ENCODE measurements at regions not wholly inside any gene's neighbourhood (a gene's known extent, or its start where the extent isn't known, plus 50 kb on each side); places are given as distances from the start of the nearest gene placed in this dataset.
"Not testable (repeated sequence)": the region's sequence is repeated elsewhere in the genome, so short reads cannot be mapped to it uniquely, and the experiment has no call there.

DNA sequence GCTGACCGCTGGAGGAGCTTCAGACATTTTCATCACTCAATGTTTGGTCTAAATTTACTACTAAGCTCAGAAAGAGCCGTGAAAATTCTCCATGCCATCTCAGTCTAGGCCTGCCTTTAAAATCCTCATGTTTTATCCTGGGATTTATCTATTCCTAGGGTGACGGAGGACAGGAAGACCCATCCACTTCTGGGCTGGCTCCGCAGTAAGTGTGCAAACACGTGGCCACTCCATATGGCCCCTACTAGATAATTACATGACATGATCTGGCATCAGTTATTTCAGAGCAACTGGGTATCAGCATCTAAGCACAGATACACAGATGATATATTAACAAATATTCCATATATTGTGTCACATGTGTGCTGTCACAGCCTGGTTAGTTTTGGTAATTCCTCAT, 77.8 kb upstream of the HS3ST4 start:
- no peaks in the 10 kb centered on the region for H4K20me1 ChIP-seq (ENCODE audit: insufficient read depth, low read length)
- no peak overlapping the region for H3K4me3 ChIP-seq (ENCODE audit: low read depth, low read length, poor library complexity, severe bottlenecking)
- H3K4me1 ChIP-seq (ENCODE audit: insufficient read depth, low read length, severe bottlenecking) = no peaks in the 10 kb centered on the region
- H3K27me3 ChIP-seq (ENCODE audit: insufficient read depth, low read length) = no peaks in the 10 kb centered on the region
- no peaks in the 10 kb centered on the region for H3K9me3 ChIP-seq (ENCODE audit: low read length)
- no peak overlapping the region for H3K9ac ChIP-seq (ENCODE audit: low read length)
- TF ChIP-seq EZH2 (IDR thresholded peaks at IDR 0.05; ENCODE audit: borderline replicate concordance, low read length) = no peak
- TF ChIP-seq, protein P1, sequence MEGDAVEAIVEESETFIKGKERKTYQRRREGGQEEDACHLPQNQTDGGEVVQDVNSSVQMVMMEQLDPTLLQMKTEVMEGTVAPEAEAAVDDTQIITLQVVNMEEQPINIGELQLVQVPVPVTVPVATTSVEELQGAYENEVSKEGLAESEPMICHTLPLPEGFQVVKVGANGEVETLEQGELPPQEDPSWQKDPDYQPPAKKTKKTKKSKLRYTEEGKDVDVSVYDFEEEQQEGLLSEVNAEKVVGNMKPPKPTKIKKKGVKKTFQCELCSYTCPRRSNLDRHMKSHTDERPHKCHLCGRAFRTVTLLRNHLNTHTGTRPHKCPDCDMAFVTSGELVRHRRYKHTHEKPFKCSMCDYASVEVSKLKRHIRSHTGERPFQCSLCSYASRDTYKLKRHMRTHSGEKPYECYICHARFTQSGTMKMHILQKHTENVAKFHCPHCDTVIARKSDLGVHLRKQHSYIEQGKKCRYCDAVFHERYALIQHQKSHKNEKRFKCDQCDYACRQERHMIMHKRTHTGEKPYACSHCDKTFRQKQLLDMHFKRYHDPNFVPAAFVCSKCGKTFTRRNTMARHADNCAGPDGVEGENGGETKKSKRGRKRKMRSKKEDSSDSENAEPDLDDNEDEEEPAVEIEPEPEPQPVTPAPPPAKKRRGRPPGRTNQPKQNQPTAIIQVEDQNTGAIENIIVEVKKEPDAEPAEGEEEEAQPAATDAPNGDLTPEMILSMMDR (IDR thresholded peaks at IDR 0.05; ENCODE audit: low read length) = no peak
- H2AFZ ChIP-seq (ENCODE audit: low read length) = no peak overlapping the region
- H3F3A ChIP-seq (ENCODE audit: insufficient read depth, low read length) = no peaks in the 10 kb centered on the region
- H3K79me2 ChIP-seq (ENCODE audit: insufficient read depth, low read length) = no peaks in the 10 kb centered on the region
- H3K4me2 ChIP-seq (ENCODE audit: low read length) = no peak overlapping the region
- H3K27ac ChIP-seq (ENCODE audit: low read depth, low read length, poor library complexity, severe bottlenecking) = no peak overlapping the region
- H3K36me3 ChIP-seq (ENCODE audit: insufficient read depth, low read length) = no peaks in the 10 kb centered on the region
- no peaks in the 10 kb centered on the region for H3K9me2 ChIP-seq (ENCODE audit: low read depth, low read length)

DNA sequence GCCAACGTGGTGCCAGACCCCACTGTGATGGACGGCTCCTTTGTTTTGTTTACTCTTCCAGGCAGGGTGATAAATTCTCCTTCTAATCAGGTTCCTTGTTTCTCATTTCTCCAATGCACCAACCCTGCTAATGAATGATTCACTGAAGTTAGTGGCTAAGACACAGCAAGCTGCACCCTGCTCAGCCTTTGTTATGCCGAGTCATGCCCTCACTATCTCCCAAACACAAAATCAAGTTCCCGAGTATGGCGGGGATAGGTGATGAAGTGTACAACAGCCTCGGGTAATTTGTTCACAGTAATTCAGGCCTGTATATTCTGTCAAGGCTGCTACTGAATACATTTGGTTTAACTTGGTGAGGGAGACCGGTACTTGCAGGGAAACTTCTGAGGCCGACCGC, 83.8 kb upstream of the HS3ST4 start:
- H2AFZ ChIP-seq (ENCODE audit: low read length) = no peak overlapping the region

DNA sequence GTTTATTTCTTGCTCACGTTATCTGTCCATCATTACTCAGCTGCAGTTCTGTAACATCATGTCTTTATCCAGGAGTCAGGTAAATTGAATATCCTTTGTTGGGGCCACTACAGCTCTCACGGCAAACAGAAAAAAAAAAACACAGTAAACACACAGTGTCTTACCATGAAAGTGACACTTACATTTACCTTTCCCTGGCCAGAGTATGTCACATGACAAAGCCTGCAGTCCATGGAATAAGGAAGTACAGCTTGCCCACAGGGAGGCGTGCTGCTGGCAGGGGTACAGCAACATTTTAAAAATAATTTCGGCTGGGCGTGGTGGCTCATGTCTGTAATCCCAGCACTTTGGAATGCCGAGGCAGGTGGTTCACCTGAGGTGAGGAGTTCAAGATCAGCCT, 85.7 kb upstream of the HS3ST4 start:
- H3K9ac ChIP-seq (ENCODE audit: low read length) = no peak overlapping the region
- no peaks in the 10 kb centered on the region for H3K79me2 ChIP-seq (ENCODE audit: insufficient read depth, low read length)
- H3K9me2 ChIP-seq (ENCODE audit: low read depth, low read length) = no peaks in the 10 kb centered on the region
- H3K9me3 ChIP-seq (ENCODE audit: low read length) = no peaks in the 10 kb centered on the region
- H3K4me2 ChIP-seq (ENCODE audit: low read length) = no peak overlapping the region
- H3K36me3 ChIP-seq (ENCODE audit: insufficient read depth, low read length) = no peaks in the 10 kb centered on the region
- no peaks in the 10 kb centered on the region for H3K27me3 ChIP-seq (ENCODE audit: insufficient read depth, low read length)
- no peak overlapping the region for H3K27ac ChIP-seq (ENCODE audit: low read depth, low read length, poor library complexity, severe bottlenecking)
- H3K4me1 ChIP-seq (ENCODE audit: insufficient read depth, low read length, severe bottlenecking) = no peaks in the 10 kb centered on the region
- no peak for TF ChIP-seq EZH2 (IDR thresholded peaks at IDR 0.05; ENCODE audit: borderline replicate concordance, low read length)
- TF ChIP-seq, protein P1 (IDR thresholded peaks at IDR 0.05; ENCODE audit: low read length) = no peak
- H3F3A ChIP-seq (ENCODE audit: insufficient read depth, low read length) = no peaks in the 10 kb centered on the region
- no peak overlapping the region for H3K4me3 ChIP-seq (ENCODE audit: low read depth, low read length, poor library complexity, severe bottlenecking)
- H4K20me1 ChIP-seq (ENCODE audit: insufficient read depth, low read length) = no peaks in the 10 kb centered on the region
- no peak overlapping the region for H2AFZ ChIP-seq (ENCODE audit: low read length)

More for the DNA sequence above, 83.8 kb upstream of the HS3ST4 start:
- no peaks in the 10 kb centered on the region for H3K4me1 ChIP-seq (ENCODE audit: insufficient read depth, low read length, severe bottlenecking)
- H4K20me1 ChIP-seq (ENCODE audit: insufficient read depth, low read length) = no peaks in the 10 kb centered on the region
- no peak overlapping the region for H3K9ac ChIP-seq (ENCODE audit: low read length)
- H3K4me3 ChIP-seq (ENCODE audit: low read depth, low read length, poor library complexity, severe bottlenecking) = no peak overlapping the region
- no peaks in the 10 kb centered on the region for H3K9me3 ChIP-seq (ENCODE audit: low read length)
- no peak for TF ChIP-seq EZH2 (IDR thresholded peaks at IDR 0.05; ENCODE audit: borderline replicate concordance, low read length)
- H3K27me3 ChIP-seq (ENCODE audit: insufficient read depth, low read length) = no peaks in the 10 kb centered on the region
- H3K9me2 ChIP-seq (ENCODE audit: low read depth, low read length) = no peaks in the 10 kb centered on the region
- H3K27ac ChIP-seq (ENCODE audit: low read depth, low read length, poor library complexity, severe bottlenecking) = no peak overlapping the region
- H3K4me2 ChIP-seq (ENCODE audit: low read length) = no peak overlapping the region
- no peaks in the 10 kb centered on the region for H3K36me3 ChIP-seq (ENCODE audit: insufficient read depth, low read length)
- no peaks in the 10 kb centered on the region for H3K79me2 ChIP-seq (ENCODE audit: insufficient read depth, low read length)
- no peaks in the 10 kb centered on the region for H3F3A ChIP-seq (ENCODE audit: insufficient read depth, low read length)

GRCh38 chr16:25605381-25605780, 86.4 kb upstream of the HS3ST4 start:
- Histone ChIP-seq H3K9ac (ENCODE audit: low read length) (no peak overlapping the region), H3K4me3 (ENCODE audit: low read depth, low read length, poor library complexity, severe bottlenecking) (no peak overlapping the region), H2AFZ (ENCODE audit: low read length) (no peak overlapping the region), H3F3A (ENCODE audit: insufficient read depth, low read length) (no peaks in the 10 kb centered on the region), H3K4me1 (ENCODE audit: insufficient read depth, low read length, severe bottlenecking) (no peaks in the 10 kb centered on the region), H3K79me2 (ENCODE audit: insufficient read depth, low read length) (no peaks in the 10 kb centered on the region), H3K9me2 (ENCODE audit: low read depth, low read length) (no peaks in the 10 kb centered on the region), H3K4me2 (ENCODE audit: low read length) (no peak overlapping the region), H3K27me3 (ENCODE audit: insufficient read depth, low read length) (no peaks in the 10 kb centered on the region), H3K9me3 (ENCODE audit: low read length) (no peaks in the 10 kb centered on the region), H4K20me1 (ENCODE audit: insufficient read depth, low read length) (no peaks in the 10 kb centered on the region), H3K36me3 (ENCODE audit: insufficient read depth, low read length) (no peaks in the 10 kb centered on the region), H3K27ac (ENCODE audit: low read depth, low read length, poor library complexity, severe bottlenecking) (no peak overlapping the region)
- no peak for TF ChIP-seq EZH2 (IDR thresholded peaks at IDR 0.05; ENCODE audit: borderline replicate concordance, low read length)
- TF ChIP-seq, protein P1 (IDR thresholded peaks at IDR 0.05; ENCODE audit: low read length) = no peak

- H3K9me2 ChIP-seq (ENCODE audit: low read depth, low read length); H3K9me3 ChIP-seq (ENCODE audit: low read length); H3K9ac ChIP-seq (ENCODE audit: low read length); H3K27me3 ChIP-seq (ENCODE audit: insufficient read depth, low read length); H3K4me1 ChIP-seq (ENCODE audit: insufficient read depth, low read length, severe bottlenecking); H3K27ac ChIP-seq (ENCODE audit: low read depth, low read length, poor library complexity, severe bottlenecking); H3K4me2 ChIP-seq (ENCODE audit: low read length); H3K36me3 ChIP-seq (ENCODE audit: insufficient read depth, low read length); H2AFZ ChIP-seq (ENCODE audit: low read length); H3K79me2 ChIP-seq (ENCODE audit: insufficient read depth, low read length); H3F3A ChIP-seq (ENCODE audit: insufficient read depth, low read length); H3K4me3 ChIP-seq (ENCODE audit: low read depth, low read length, poor library complexity, severe bottlenecking); H4K20me1 ChIP-seq (ENCODE audit: insufficient read depth, low read length): not testable (repeated sequence)
Observed at GRCh38 chr16:25601306-25601705, 90.5 kb upstream of the HS3ST4 start.
